ENCODE measurements at regions not wholly inside any gene's neighbourhood (a gene's known extent, or its start where the extent isn't known, plus 50 kb on each side); places are given as distances from the start of the nearest gene placed in this dataset.
"Not testable (repeated sequence)": the region's sequence is repeated elsewhere in the genome, so short reads cannot be mapped to it uniquely, and the experiment has no call there.

- ATAC-seq (replicated peaks in 1 of 4); H3K27me3 ChIP-seq (replicated peaks in 1 of 2; ENCODE audit: control insufficient read depth in 2 of 2, extremely low read depth in 1 of 2, insufficient read depth in 2 of 2, low read length in 1 of 2); H3K36me3 Mint-ChIP-seq; H3K4me1 Mint-ChIP-seq; POLR2A ChIA-PET; H3K36me3 ChIP-seq (ENCODE audit: control insufficient read depth in 2 of 2, extremely low read depth in 1 of 2, insufficient read depth in 1 of 2, low read length in 1 of 2); H3K4me3 ChIP-seq (ENCODE audit: control insufficient read depth in 1 of 2, extremely low read depth in 1 of 2, low read length in 1 of 2); DNase-seq; H3K4me3 Mint-ChIP-seq; H3K27ac Mint-ChIP-seq; H3K4me1 ChIP-seq (ENCODE audit: control insufficient read depth in 1 of 2, extremely low read depth in 1 of 2, insufficient read depth in 2 of 2, low read length in 2 of 2); H3K27me3 Mint-ChIP-seq; CTCF ChIA-PET; H3K27ac ChIP-seq (ENCODE audit: low read length); H3K9me3 ChIP-seq: not testable (repeated sequence)
- peaks cover 15 to 26% (median 19%) of the 10 kb centered on the region in 3 donors for H3K9me3 Mint-ChIP-seq
Measured at GRCh38 chr14:38557391-38557790, 301.5 kb upstream of the CLEC14A start.

DNA sequence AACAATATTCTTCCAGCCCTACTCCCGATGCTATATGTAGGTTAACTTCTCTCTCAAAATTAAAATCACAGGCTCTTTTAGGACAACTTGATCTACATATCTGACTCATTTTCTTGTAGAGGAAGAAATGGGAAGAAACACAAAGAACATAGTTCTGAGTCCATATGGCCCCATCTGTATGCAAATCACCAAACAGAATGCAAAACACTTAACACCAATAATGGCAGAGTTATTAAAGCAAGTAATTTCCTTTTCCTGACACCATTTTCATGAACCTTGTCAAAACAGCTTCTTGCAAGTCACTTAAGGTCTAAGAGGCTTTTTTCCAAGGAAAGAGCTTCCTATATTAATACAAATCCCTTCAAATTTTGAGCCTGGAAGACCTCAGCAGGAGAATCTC, 300.4 kb upstream of the CLEC14A start:
- H3K4me3 ChIP-seq (ENCODE audit: control insufficient read depth in 1 of 2, extremely low read depth in 1 of 2, low read length in 1 of 2): no peak overlapping the region
- ATAC-seq (replicated peaks in 1 of 4): no peak
- CTCF ChIA-PET: no interaction called here
- Mint-ChIP-seq H3K27ac (no peak overlapping the region), H3K27me3 (peaks cover 0 to 3% of the 10 kb centered on the region in 2 donors), H3K36me3 (no peaks in the 10 kb centered on the region), H3K4me3 (no peak overlapping the region), H3K4me1 (no peaks in the 10 kb centered on the region), H3K9me3 (peaks cover 14 to 25% (median 16%) of the 10 kb centered on the region in 3 donors)
- POLR2A ChIA-PET: no interaction called here
- no peaks in the 10 kb centered on the region for H3K36me3 ChIP-seq (ENCODE audit: control insufficient read depth in 2 of 2, extremely low read depth in 1 of 2, insufficient read depth in 1 of 2, low read length in 1 of 2)
- H3K27ac ChIP-seq (ENCODE audit: low read length): no peak overlapping the region
- H3K4me1 ChIP-seq (ENCODE audit: control insufficient read depth in 1 of 2, extremely low read depth in 1 of 2, insufficient read depth in 2 of 2, low read length in 2 of 2): no peaks in the 10 kb centered on the region
- peaks cover 0 to under 1% of the 10 kb centered on the region in 2 experiments for H3K27me3 ChIP-seq (replicated peaks in 1 of 2; ENCODE audit: control insufficient read depth in 2 of 2, extremely low read depth in 1 of 2, insufficient read depth in 2 of 2, low read length in 1 of 2)
- no peaks in the 10 kb centered on the region for H3K9me3 ChIP-seq
- no CpG with 5 or more reads among the region's 1 CpG for WGBS (ENCODE audit: insufficient coverage)
- DNase-seq: no peak

DNA sequence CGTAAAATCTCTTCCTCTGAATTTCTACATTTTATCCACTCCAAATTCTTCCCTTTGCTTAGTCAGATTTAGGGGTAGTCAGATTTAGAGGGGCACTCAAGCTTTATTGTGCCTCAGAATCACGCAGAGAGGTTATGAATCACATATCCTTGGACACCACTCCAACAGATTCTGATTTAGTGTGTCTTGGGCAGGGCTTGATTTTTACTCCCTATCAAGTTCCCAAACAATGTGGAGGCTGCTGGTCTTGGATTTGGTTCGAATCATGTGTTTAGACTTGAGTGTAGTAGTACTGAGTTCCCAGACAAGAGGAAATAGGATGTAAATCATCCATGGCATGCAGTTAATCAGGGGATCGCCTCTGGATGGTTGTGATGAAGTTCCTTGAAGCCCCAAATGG, 298.1 kb upstream of the CLEC14A start:
- peaks cover 4 to 17% (median 9%) of the 10 kb centered on the region in 3 donors for H3K9me3 Mint-ChIP-seq

GRCh38 chr14:38553586-38553985, 297.7 kb upstream of the CLEC14A start:
- Mint-ChIP-seq H3K36me3 (no peaks in the 10 kb centered on the region), H3K4me3 (no peak overlapping the region), H3K9me3 (peaks cover 4 to 13% (median 9%) of the 10 kb centered on the region in 3 donors), H3K4me1 (no peaks in the 10 kb centered on the region), H3K27ac (no peak overlapping the region), H3K27me3 (peaks cover 0 to 3% of the 10 kb centered on the region in 2 donors)
- Histone ChIP-seq H3K27me3 (replicated peaks in 1 of 2; ENCODE audit: control insufficient read depth in 2 of 2, extremely low read depth in 1 of 2, insufficient read depth in 2 of 2, low read length in 1 of 2) (no peaks in the 10 kb centered on the region), H3K4me1 (ENCODE audit: control insufficient read depth in 1 of 2, extremely low read depth in 1 of 2, insufficient read depth in 2 of 2, low read length in 2 of 2) (no peaks in the 10 kb centered on the region), H3K27ac (ENCODE audit: low read length) (no peak overlapping the region), H3K36me3 (ENCODE audit: control insufficient read depth in 2 of 2, extremely low read depth in 1 of 2, insufficient read depth in 1 of 2, low read length in 1 of 2) (no peaks in the 10 kb centered on the region), H3K4me3 (ENCODE audit: control insufficient read depth in 1 of 2, extremely low read depth in 1 of 2, low read length in 1 of 2) (no peak overlapping the region), H3K9me3 (no peaks in the 10 kb centered on the region)
- POLR2A ChIA-PET: no interaction called here
- ATAC-seq (replicated peaks in 1 of 4) (no peak), DNase-seq (no peak)
- CTCF ChIA-PET: no interaction called here

More for the DNA sequence above, 298.1 kb upstream of the CLEC14A start:
- Histone ChIP-seq H3K4me3 (ENCODE audit: control insufficient read depth in 1 of 2, extremely low read depth in 1 of 2, low read length in 1 of 2) (no peak overlapping the region), H3K27ac (ENCODE audit: low read length) (no peak overlapping the region), H3K36me3 (ENCODE audit: control insufficient read depth in 2 of 2, extremely low read depth in 1 of 2, insufficient read depth in 1 of 2, low read length in 1 of 2) (no peaks in the 10 kb centered on the region), H3K9me3 (no peaks in the 10 kb centered on the region), H3K27me3 (replicated peaks in 1 of 2; ENCODE audit: control insufficient read depth in 2 of 2, extremely low read depth in 1 of 2, insufficient read depth in 2 of 2, low read length in 1 of 2) (no peaks in the 10 kb centered on the region), H3K4me1 (ENCODE audit: control insufficient read depth in 1 of 2, extremely low read depth in 1 of 2, insufficient read depth in 2 of 2, low read length in 2 of 2) (no peaks in the 10 kb centered on the region)
- ChIA-PET POLR2A (no interaction called here), CTCF (no interaction called here)
- no peak overlapping the region for H3K4me3 Mint-ChIP-seq
- ATAC-seq (replicated peaks in 1 of 4) (no peak), DNase-seq (no peak)
- WGBS (ENCODE audit: insufficient coverage): 40% methylated on average over 1 of the region's 4 CpGs
- no peak overlapping the region for H3K27ac Mint-ChIP-seq
- no peaks in the 10 kb centered on the region for H3K36me3 Mint-ChIP-seq
- no peaks in the 10 kb centered on the region for H3K4me1 Mint-ChIP-seq
- peaks cover 0 to 3% of the 10 kb centered on the region in 2 donors for H3K27me3 Mint-ChIP-seq

DNA sequence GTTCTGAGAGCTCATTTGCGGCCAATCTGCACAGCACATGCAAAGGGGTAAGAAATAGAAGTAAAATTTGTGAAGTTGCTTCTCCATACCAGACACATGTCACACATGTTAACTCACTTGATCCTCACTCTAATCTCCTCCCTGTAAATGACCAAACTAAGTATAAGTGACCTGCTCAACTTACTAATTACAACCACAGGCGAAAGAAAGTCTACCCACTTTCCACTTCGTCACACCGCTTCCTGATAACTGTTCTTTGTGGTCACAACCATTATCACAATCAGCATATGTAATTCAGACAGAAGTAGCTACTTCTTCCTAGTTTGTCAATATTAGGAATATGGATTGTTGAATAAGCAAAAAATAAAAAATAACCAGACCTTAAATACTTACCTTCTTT, 293.7 kb upstream of the CLEC14A start:
- Mint-ChIP-seq H3K4me3 (no peak overlapping the region), H3K4me1 (no peaks in the 10 kb centered on the region), H3K27ac (no peak overlapping the region), H3K36me3 (no peaks in the 10 kb centered on the region), H3K27me3 (peaks cover 0 to 3% of the 10 kb centered on the region in 2 donors), H3K9me3 (no peaks in the 10 kb centered on the region)
- Histone ChIP-seq H3K36me3 (ENCODE audit: control insufficient read depth in 2 of 2, extremely low read depth in 1 of 2, insufficient read depth in 1 of 2, low read length in 1 of 2) (no peaks in the 10 kb centered on the region), H3K4me3 (ENCODE audit: control insufficient read depth in 1 of 2, extremely low read depth in 1 of 2, low read length in 1 of 2) (no peak overlapping the region), H3K27me3 (replicated peaks in 1 of 2; ENCODE audit: control insufficient read depth in 2 of 2, extremely low read depth in 1 of 2, insufficient read depth in 2 of 2, low read length in 1 of 2) (no peaks in the 10 kb centered on the region), H3K4me1 (ENCODE audit: control insufficient read depth in 1 of 2, extremely low read depth in 1 of 2, insufficient read depth in 2 of 2, low read length in 2 of 2) (no peaks in the 10 kb centered on the region), H3K27ac (ENCODE audit: low read length) (no peak overlapping the region), H3K9me3 (no peaks in the 10 kb centered on the region)
- ATAC-seq (replicated peaks in 1 of 4) (no peak), DNase-seq (no peak)
- POLR2A ChIA-PET: no interaction called here
- WGBS (ENCODE audit: insufficient coverage): no CpG with 5 or more reads among the region's 4 CpGs
- CTCF ChIA-PET: no interaction called here

DNA sequence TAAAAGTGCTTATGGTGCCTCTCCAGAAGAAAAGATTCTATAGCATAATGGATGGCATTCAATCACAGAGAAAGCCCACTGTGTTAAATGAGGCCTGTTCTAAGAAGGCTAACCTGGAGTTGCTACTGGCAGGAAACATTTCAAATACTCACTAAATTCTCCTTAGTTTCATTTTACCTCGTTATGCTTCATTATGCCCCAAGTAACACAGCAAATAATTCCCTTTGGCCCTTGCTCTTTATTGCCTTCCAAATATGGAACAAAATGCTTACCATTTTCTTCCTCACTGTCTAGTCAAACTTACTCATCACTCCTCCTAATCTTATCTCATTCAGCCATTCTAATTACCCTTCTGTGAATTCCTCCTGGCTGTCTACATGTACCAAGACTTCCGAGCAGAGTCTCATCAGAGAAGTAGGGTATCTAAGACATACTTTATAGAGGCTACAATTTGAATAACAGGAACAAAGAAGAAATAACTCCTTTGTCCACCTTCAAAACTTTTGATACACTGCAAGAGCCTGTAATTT, 292.1 kb upstream of the CLEC14A start:
- no peak overlapping the region for H3K27ac Mint-ChIP-seq
- no peaks in the 10 kb centered on the region for H3K27me3 Mint-ChIP-seq
- Histone ChIP-seq H3K9me3 (no peaks in the 10 kb centered on the region), H3K27ac (ENCODE audit: low read length) (no peak overlapping the region), H3K27me3 (replicated peaks in 1 of 2; ENCODE audit: control insufficient read depth in 2 of 2, extremely low read depth in 1 of 2, insufficient read depth in 2 of 2, low read length in 1 of 2) (no peaks in the 10 kb centered on the region), H3K4me1 (ENCODE audit: control insufficient read depth in 1 of 2, extremely low read depth in 1 of 2, insufficient read depth in 2 of 2, low read length in 2 of 2) (no peaks in the 10 kb centered on the region), H3K36me3 (ENCODE audit: control insufficient read depth in 2 of 2, extremely low read depth in 1 of 2, insufficient read depth in 1 of 2, low read length in 1 of 2) (no peaks in the 10 kb centered on the region), H3K4me3 (ENCODE audit: control insufficient read depth in 1 of 2, extremely low read depth in 1 of 2, low read length in 1 of 2) (no peak overlapping the region)
- no peaks in the 10 kb centered on the region for H3K36me3 Mint-ChIP-seq
- DNase-seq: no peak
- WGBS (ENCODE audit: insufficient coverage): 40% methylated on average over 1 of the region's 2 CpGs
- ChIA-PET POLR2A (no interaction called here), CTCF (no interaction called here)
- H3K4me1 Mint-ChIP-seq: no peaks in the 10 kb centered on the region
- ATAC-seq (replicated peaks in 1 of 4): no peak
- H3K9me3 Mint-ChIP-seq: no peaks in the 10 kb centered on the region
- H3K4me3 Mint-ChIP-seq: no peak overlapping the region

- Histone ChIP-seq H3K27ac (ENCODE audit: low read length) (no peak overlapping the region), H3K4me1 (ENCODE audit: control insufficient read depth in 1 of 2, extremely low read depth in 1 of 2, insufficient read depth in 2 of 2, low read length in 2 of 2) (no peaks in the 10 kb centered on the region), H3K27me3 (replicated peaks in 1 of 2; ENCODE audit: control insufficient read depth in 2 of 2, extremely low read depth in 1 of 2, insufficient read depth in 2 of 2, low read length in 1 of 2) (no peaks in the 10 kb centered on the region), H3K9me3 (no peaks in the 10 kb centered on the region), H3K4me3 (ENCODE audit: control insufficient read depth in 1 of 2, extremely low read depth in 1 of 2, low read length in 1 of 2) (no peak overlapping the region), H3K36me3 (ENCODE audit: control insufficient read depth in 2 of 2, extremely low read depth in 1 of 2, insufficient read depth in 1 of 2, low read length in 1 of 2) (no peaks in the 10 kb centered on the region)
- Mint-ChIP-seq H3K27me3 (no peaks in the 10 kb centered on the region), H3K9me3 (peaks cover 0 to 2% (median 0%) of the 10 kb centered on the region in 3 donors), H3K27ac (no peak overlapping the region), H3K36me3 (no peaks in the 10 kb centered on the region), H3K4me1 (no peaks in the 10 kb centered on the region), H3K4me3 (no peak overlapping the region)
- DNase-seq (no peak), ATAC-seq (replicated peaks in 1 of 4) (no peak)
- ChIA-PET CTCF (no interaction called here), POLR2A (no interaction called here)
- 86% methylated on average over 1 of the region's 2 CpGs for WGBS (ENCODE audit: insufficient coverage)
Measured at GRCh38 chr14:38546932-38547551, 291.1 kb upstream of the CLEC14A start.
